HCT116 (cell line): ENCODE measurements at regions not wholly inside any gene's neighbourhood (a gene's known extent, or its start where the extent isn't known, plus 50 kb on each side); places are given as distances from the start of the nearest gene placed in this dataset.
A peak's percentile ranks its signal among the peaks of the same experiment; 100 is the strongest.
"Not testable (repeated sequence)": the region's sequence is repeated elsewhere in the genome, so short reads cannot be mapped to it uniquely, and the experiment has no call there.

Experiments used
- CEBPB ChIP-seq: IDR thresholded peaks from 2 replicates; pipeline ENCODE4 v1.6.1; 2012; ENCODE audit warnings: low read depth
- ELF1 ChIP-seq: IDR thresholded peaks from 2 replicates; pipeline ENCODE4 v1.6.1; 2012; ENCODE audit warnings: low read depth, borderline replicate concordance
- EZH2phosphoT487 ChIP-seq: fragments of 200-600 bp; IDR thresholded peaks from 2 replicates; pipeline ENCODE4 v1.6.1; 2018; ENCODE audit warnings: antibody characterized with exemption, borderline replicate concordance
- POLR2A ChIP-seq: IDR thresholded peaks from 2 replicates; pipeline ENCODE4 v1.7.0; 2011; ENCODE audit warnings: borderline replicate concordance; ENCODE audit not compliant: insufficient read depth, insufficient read length; ENCODE audit errors: extremely low read depth
- POLR2AphosphoS5 ChIP-seq: IDR thresholded peaks from 2 replicates; pipeline ENCODE4 v1.6.1; 2011; ENCODE audit warnings: mild to moderate bottlenecking, low read depth, low read length, moderate library complexity
- YY1 ChIP-seq: IDR thresholded peaks from 2 replicates; pipeline ENCODE4 v1.6.1; 2011; ENCODE audit warnings: low read length, low read depth, moderate library complexity, mild to moderate bottlenecking; ENCODE audit not compliant: insufficient replicate concordance; ENCODE audit errors: extremely low read depth
- TF ChIP-seq, protein P1 (sequence below): IDR thresholded peaks from 2 replicates; pipeline ENCODE4 v1.6.1; 2012
- TF ChIP-seq, protein P2 (sequence below), 3 experiments: fragments of 200-600 bp in 1 of 3; sonication (generic) in 1 of 3; IDR thresholded peaks in 2 of 3; conservative IDR thresholded peaks in 1 of 3; 2 replicates each; pipeline ENCODE4 v1.5.1; 2012 to 2017; ENCODE audit warnings: low read depth in 2 of 3, low read length in 2 of 3, antibody characterized with exemption in 1 of 3, borderline replicate concordance in 1 of 3, control low read depth in 1 of 3, mild to moderate bottlenecking in 1 of 3, mixed read lengths in 1 of 3, mixed run types in 1 of 3, moderate library complexity in 1 of 3; ENCODE audit not compliant: insufficient read depth in 1 of 3

DNA sequence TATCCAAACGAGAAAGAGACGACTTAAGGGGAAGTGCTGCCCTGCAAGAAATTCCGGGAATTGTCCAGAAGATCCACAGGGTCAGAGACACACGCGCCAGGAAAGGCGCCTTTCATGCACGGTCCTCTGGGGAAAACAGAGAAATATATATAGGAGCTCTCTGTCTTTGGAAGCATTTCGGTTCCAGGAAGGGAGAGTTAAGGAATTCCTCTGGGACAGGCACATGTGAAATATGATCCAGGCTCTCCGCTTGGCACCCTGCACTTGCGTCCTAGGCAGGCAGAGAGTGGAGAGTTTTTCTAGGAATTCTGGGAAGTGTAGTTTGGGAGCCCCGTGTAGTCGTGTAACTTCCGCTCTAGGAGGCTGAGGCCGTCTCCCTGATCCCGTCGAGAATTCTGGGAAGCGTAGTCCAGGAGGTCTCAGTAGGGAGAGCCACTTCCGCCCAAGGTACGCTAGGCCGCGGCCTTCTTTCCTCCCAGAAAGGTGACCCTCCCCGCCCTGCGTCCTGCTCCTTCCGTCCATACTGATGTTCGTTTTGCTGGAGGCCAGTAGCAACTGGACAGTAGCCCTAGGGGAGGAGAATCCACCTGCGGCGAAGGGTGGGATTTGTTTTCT lies 677.5 kb upstream of the DEFB115 start:
- TF ChIP-seq, protein P1, sequence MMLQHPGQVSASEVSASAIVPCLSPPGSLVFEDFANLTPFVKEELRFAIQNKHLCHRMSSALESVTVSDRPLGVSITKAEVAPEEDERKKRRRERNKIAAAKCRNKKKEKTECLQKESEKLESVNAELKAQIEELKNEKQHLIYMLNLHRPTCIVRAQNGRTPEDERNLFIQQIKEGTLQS, result not testable (repeated sequence)
- TF ChIP-seq, protein P2, sequence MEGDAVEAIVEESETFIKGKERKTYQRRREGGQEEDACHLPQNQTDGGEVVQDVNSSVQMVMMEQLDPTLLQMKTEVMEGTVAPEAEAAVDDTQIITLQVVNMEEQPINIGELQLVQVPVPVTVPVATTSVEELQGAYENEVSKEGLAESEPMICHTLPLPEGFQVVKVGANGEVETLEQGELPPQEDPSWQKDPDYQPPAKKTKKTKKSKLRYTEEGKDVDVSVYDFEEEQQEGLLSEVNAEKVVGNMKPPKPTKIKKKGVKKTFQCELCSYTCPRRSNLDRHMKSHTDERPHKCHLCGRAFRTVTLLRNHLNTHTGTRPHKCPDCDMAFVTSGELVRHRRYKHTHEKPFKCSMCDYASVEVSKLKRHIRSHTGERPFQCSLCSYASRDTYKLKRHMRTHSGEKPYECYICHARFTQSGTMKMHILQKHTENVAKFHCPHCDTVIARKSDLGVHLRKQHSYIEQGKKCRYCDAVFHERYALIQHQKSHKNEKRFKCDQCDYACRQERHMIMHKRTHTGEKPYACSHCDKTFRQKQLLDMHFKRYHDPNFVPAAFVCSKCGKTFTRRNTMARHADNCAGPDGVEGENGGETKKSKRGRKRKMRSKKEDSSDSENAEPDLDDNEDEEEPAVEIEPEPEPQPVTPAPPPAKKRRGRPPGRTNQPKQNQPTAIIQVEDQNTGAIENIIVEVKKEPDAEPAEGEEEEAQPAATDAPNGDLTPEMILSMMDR (IDR thresholded peaks at IDR 0.05 in 2 of 3, conservative IDR thresholded peaks at IDR 0.05 in 1 of 3; ENCODE audit: borderline replicate concordance in 1 of 3, insufficient read depth in 1 of 3, low read depth in 2 of 3, low read length in 2 of 3), result not testable (repeated sequence)
- TF ChIP-seq EZH2phosphoT487, CEBPB, YY1, POLR2A: not testable (repeated sequence)
- TF ChIP-seq POLR2AphosphoS5, result peak; percentile 71
- peak; percentile 66 for TF ChIP-seq ELF1
